AG09309 (cell line): ENCODE measurements at regions not wholly inside any gene's neighbourhood (a gene's known extent, or its start where the extent isn't known, plus 50 kb on each side); places are given as distances from the start of the nearest gene placed in this dataset.
A peak's percentile ranks its signal among the peaks of the same experiment; 100 is the strongest.

Source experiments
- DNase-seq: peaks from one replicate; pipeline ENCODE4 v3.0.0-alpha.2; 2010; ENCODE audit warnings: low read depth
- H3K4me3 ChIP-seq: 2 replicates; pipeline ENCODE4 v1.5.1; 2011; ENCODE audit warnings: mild to moderate bottlenecking, low read depth, low read length, moderate library complexity; ENCODE audit not compliant: control insufficient read depth
- TF ChIP-seq, protein P1 (sequence below): IDR thresholded peaks from 2 replicates; pipeline ENCODE4 v1.5.1; 2011; ENCODE audit warnings: mild to moderate bottlenecking, low read depth, low read length, inconsistent platforms; ENCODE audit not compliant: insufficient read depth, control insufficient read depth; ENCODE audit errors: missing control alignments

DNA sequence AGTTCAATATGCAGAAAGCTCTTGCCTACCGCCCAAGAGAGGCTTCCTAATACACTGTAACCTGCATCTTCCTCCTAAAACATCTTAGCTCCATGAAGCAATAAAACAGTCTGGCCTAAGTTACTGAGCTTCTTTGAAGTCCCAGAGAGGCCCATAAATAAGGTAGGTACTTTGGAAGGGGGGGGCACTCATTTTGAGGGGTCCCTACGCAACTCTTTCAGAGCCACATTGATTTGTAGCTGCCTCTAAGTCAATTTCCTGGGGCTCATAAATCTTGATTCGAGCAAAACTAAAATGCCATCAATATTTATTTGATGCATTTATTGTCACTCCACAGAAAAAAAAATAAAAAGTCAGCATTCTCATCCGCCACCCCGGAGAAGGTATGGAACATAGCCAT lies 60.4 kb upstream of the SIX2 start:
- no peak for DNase-seq
- TF ChIP-seq, protein P1, sequence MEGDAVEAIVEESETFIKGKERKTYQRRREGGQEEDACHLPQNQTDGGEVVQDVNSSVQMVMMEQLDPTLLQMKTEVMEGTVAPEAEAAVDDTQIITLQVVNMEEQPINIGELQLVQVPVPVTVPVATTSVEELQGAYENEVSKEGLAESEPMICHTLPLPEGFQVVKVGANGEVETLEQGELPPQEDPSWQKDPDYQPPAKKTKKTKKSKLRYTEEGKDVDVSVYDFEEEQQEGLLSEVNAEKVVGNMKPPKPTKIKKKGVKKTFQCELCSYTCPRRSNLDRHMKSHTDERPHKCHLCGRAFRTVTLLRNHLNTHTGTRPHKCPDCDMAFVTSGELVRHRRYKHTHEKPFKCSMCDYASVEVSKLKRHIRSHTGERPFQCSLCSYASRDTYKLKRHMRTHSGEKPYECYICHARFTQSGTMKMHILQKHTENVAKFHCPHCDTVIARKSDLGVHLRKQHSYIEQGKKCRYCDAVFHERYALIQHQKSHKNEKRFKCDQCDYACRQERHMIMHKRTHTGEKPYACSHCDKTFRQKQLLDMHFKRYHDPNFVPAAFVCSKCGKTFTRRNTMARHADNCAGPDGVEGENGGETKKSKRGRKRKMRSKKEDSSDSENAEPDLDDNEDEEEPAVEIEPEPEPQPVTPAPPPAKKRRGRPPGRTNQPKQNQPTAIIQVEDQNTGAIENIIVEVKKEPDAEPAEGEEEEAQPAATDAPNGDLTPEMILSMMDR = no peak

DNA sequence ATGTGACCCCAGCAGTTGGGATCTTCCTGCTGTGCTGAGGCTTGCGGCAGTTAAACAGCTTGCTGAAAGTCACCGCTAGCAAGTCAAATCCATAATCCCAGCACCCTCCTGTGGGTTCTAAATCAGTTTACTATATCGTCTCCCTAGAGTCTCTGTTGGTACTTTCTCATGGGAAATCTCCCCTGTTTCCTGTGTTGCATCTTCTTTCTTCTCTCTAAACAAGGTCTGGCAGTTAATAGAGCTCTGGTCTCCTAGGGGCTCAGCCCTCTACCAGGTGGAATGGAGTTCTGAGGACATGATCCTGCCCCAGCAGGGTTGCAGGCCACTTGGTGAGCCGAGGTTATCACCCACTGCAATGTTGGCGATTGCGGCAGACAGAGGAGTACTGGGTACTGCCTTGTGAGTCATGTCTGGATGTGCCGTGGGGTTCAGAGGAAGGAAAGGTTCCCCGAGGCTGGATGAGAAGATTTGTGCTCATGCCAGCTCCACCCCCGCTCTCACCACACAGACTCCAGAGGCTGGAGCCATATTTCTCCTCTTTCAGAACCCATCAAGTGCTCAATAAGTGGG lies 59.4 kb upstream of the SIX2 start:
- no peak for DNase-seq
- H3K4me3 ChIP-seq = no peak overlapping the region
- TF ChIP-seq, protein P1 = no peak

More for the DNA sequence above, 60.4 kb upstream of the SIX2 start:
- H3K4me3 ChIP-seq = no peak overlapping the region

DNA sequence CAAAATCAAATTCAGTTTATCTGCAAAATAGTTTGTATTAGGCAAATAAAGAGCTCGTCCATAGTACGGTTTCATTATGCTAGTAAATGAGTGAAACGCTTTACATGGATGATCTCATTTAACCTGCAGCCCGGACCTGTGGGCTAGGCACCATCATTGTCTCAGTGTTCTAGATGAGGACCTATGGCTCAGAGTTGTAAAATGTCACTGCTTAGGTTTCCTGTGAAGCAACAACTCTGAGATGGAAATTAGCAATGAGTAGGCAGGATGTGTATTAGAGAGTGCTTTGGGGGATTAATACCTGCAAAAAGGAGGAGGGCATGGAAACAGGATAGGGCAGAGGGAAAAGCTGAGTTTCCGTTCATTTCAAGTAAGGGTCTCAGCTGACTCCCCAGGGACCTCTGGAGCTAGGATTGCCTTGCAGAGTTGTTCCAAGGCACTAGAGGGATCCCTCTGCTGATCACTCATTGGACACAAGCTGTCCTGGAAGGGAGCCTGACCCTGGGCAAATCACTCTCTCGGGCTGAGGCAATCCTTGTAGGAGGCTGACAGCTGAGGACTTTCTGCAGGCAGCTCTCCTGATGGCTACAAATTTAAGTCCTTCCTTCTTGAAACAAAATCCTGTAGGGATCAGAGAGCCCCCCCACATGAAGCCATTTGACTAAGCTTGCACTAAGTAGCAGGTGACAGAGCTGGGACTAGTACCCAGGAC lies 58.8 kb upstream of the SIX2 start:
- TF ChIP-seq, protein P1 = peak; percentile 23
- H3K4me3 ChIP-seq = no peak overlapping the region
- peak; percentile 13 for DNase-seq
